Esophagus squamous epithelium (tissue), 4 donors: ENCODE measurements at regions not wholly inside any gene's neighbourhood (a gene's known extent, or its start where the extent isn't known, plus 50 kb on each side); places are given as distances from the start of the nearest gene placed in this dataset.

Source experiments
- CTCF ChIP-seq, 6 experiments: fragments of 450-650 bp in 4 of 6; fragments of 200-600 bp in 2 of 6; sonication (generic) in 2 of 6; IDR thresholded peaks; one replicate each; pipeline ENCODE4 v1.5.1; 2016 to 2019; ENCODE audit warnings: antibody characterized with exemption in 6 of 6, mild to moderate bottlenecking in 4 of 6, moderate library complexity in 4 of 6
- POLR2A ChIP-seq, 4 donors: fragments of 450-650 bp; IDR thresholded peaks; one replicate each; pipeline ENCODE4 v1.6.1; 2017; ENCODE audit warnings: antibody characterized with exemption in 4 of 4, mild to moderate bottlenecking in 4 of 4, moderate library complexity in 3 of 4

- TF ChIP-seq CTCF (IDR thresholded peaks at IDR 0.05) (no peak), POLR2A (IDR thresholded peaks at IDR 0.05) (no peak)
Measured at GRCh38 chr16:6940968-6941367, 391.7 kb upstream of the RBFOX1 start.
